Stimulated activated CD4-positive, alpha-beta T cell treated with anti-CD3 and anti-CD28 coated beads, Interleukin-15, amount 100 ng/mL, for 24 hours (primary cell): ENCODE measurements at regions not wholly inside any gene's neighbourhood (a gene's known extent, or its start where the extent isn't known, plus 50 kb on each side); places are given as distances from the start of the nearest gene placed in this dataset.

ENCODE experiments used
- DNase-seq: peaks from one replicate; pipeline ENCODE4 v3.0.0-alpha.2; 2020

GRCh38 chr20:11716239-11716944 is 201.3 kb upstream of the BTBD3 start:
- no peak for DNase-seq

GRCh38 chr20:11716945-11717248 is 200.8 kb upstream of the BTBD3 start:
- no peak for DNase-seq

GRCh38 chr20:11717562-11717961 is 200.1 kb upstream of the BTBD3 start:
- no peak for DNase-seq

GRCh38 chr20:11718474-11719094 is 199.1 kb upstream of the BTBD3 start:
- DNase-seq = no peak

GRCh38 chr20:11719153-11719552 is 198.5 kb upstream of the BTBD3 start:
- DNase-seq = no peak

- no peak for DNase-seq
Observed at GRCh38 chr20:11721411-11721810, 196.3 kb upstream of the BTBD3 start.

DNA sequence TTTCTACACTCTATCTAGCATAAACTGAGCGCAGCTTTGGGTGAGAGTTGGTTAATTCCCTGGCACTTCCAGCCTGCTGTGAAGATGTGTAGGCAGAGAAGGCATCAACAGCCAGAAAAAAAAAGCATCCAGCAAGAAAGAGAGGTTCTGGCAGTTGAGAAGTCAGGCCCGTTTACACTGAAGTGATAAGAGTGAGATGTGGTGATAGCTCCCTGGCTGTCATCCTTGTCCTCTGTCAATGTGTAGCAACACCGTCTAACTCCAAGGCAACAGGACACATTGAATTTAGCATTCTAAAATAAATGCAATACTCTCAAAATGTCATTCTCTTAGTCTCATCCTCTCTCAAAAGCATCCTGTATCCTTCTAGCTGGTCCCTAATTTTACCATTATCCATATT is 193.6 kb upstream of the BTBD3 start:
- no peak for DNase-seq

GRCh38 chr20:11726026-11726425 is 191.7 kb upstream of the BTBD3 start:
- no peak for DNase-seq

- DNase-seq = no peak
Observed at GRCh38 chr20:11727708-11728107, 190.0 kb upstream of the BTBD3 start.

DNA sequence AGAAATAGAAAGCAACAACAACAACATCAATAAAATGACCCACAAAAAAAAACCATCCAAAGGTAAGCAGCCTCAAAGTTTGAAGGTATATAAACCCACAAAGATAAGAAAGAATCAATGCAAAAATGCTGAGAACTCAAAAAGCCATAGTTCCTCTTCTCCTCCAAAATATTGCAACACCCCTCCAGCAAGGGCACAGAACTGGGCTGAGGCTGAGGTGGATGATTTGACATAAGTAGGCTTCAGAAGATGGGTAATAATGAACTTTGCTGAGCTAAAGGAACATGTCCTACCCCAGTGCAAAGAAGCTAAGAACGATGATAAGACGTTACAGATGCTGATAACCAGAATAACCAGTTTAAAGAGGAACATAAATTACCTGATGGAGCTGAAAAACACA is 188.8 kb upstream of the BTBD3 start:
- DNase-seq = no peak

DNA sequence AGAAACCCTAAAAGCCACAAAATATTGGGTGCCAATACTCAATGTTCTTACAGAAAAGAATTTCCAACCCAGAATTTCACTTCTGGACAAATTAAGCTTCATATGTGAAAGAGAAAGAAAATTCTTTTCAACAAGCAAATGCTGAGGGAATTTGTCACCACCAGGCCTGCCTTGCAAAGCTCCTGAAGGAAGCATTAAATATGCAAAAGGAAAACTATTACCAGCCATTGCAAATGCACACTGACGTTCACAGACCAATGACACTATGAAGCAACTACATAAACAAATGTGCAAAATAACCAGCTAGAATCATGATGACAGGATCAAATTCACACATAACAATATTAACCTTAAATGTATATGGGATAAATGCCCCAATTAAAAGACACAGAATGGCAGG is 187.9 kb upstream of the BTBD3 start:
- no peak for DNase-seq

- no peak for DNase-seq
Observed at GRCh38 chr20:11734431-11734830, 183.3 kb upstream of the BTBD3 start.

GRCh38 chr20:11738852-11739251 is 178.8 kb upstream of the BTBD3 start:
- no peak for DNase-seq

DNA sequence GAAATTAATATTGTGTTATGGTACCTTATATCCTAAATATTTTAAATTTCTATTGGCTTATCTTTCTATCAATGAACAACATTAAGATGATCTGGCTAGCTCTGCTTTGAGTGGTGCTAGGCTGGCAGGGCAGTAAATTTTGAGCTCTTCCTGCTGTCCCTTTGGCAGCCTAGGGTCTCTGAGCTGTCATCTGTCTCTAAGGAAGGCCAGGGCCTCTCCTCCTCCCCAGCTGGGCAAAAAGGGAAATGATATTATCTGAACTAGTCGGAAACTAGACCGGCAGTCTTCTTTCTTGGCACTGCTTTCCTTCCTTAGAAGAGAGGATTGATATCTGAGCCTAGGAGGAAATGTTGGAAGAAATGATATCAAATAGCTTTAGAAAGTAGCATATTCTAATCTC is 176.7 kb upstream of the BTBD3 start:
- no peak for DNase-seq

DNA sequence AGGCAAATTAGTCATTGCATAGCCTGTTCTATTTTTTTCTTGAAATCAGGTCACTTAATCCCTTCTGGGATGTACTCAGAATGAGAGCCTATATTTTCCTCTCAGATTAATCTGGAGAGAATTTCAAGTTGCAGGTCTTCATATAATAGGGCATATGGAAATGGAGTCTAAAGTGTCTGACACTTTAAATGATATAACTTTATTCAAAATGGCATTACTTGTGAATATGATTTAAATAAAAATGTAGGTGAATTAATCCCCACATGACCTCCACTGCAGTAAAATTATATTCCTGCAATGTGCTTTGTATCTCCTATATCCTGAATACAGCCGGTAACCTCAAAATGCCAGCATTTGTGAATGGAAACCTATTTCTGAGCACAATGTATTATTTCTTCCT is 172.5 kb upstream of the BTBD3 start:
- DNase-seq = no peak

- no peak for DNase-seq
Observed at GRCh38 chr20:11748436-11748835, 169.3 kb upstream of the BTBD3 start.

GRCh38 chr20:11752336-11752735 is 165.4 kb upstream of the BTBD3 start:
- DNase-seq = no peak

- no peak for DNase-seq
Observed at GRCh38 chr20:11753155-11753554, 164.5 kb upstream of the BTBD3 start.

- DNase-seq = no peak
Observed at GRCh38 chr20:11754451-11754850, 163.2 kb upstream of the BTBD3 start.

DNA sequence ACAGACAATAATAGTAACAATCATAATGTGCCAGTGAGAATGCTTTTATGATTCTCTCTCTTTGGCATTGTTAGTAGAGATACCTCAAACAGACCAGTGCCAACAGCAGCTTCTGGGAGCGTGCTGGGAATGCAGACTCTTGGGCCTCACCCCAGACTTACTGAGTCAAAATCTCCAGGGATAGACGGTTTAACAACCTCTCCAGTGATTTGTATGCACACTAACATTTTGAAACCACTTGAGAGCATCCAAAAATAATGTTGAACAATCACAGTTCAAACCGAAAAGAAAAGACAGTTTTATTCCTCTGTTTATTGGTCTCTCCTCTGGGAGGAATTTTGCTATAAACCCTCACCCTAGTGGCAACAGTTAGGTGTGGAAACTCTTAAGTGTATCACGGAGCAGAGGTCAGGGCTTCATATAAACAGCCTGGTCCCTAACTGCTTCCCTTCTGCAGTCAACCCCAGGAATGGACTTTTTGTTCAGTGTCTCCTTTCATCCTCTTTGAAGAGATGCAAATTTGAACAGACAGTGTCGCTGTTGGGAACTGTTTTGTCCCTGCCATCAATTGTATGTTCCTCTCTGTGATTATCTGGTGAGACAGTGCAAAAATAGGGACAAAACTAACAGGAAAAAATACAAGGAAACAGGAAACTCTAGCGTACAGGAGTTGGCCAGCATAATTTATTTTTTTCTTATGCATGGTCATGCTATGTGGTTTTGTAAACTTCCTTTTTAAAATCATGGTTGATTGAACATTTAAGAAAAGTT is 162.4 kb upstream of the BTBD3 start:
- no peak for DNase-seq

- no peak for DNase-seq
Observed at GRCh38 chr20:11761497-11761896, 156.2 kb upstream of the BTBD3 start.

DNA sequence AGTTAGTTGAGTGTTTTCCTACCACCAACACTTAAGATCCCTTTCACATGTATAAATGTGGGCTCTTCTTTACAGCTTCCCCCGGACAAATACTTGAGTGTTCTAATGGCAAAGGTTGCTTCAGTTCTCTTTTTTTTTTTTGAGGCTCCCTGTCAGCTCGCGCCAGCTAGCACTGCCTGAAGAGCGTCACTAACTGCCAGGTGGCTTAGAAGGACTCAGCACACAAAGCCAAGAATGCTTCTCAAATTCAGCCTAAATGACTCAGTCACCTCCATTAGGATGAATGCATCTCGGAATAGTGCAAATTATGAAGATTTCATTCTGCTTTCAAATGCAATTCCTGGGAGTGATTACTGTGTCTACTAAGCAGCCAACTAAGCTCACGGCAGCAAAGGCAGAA is 150.7 kb upstream of the BTBD3 start:
- DNase-seq = no peak

DNA sequence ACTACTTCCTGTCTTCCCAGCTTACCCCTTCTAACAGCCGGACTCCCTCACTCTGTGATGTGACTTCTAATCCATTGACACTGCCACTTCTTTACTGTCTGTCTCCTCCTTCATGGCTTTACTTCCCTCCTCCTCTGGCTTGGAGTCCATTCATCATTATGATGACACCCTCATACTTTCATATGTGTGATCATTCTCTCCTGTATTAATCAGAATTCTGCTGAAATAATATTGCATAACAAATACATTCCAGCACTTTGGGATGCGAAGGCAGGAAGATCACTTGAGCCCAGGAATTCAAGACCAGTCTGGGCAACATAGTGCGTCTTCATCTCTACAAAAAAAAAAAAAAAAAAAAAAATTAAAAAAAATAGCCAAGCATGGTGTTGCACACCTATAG is 147.9 kb upstream of the BTBD3 start:
- no peak for DNase-seq

GRCh38 chr20:11772226-11772730 is 145.4 kb upstream of the BTBD3 start:
- DNase-seq = no peak
